Activated CD8-positive, alpha-beta T cell treated with anti-CD3 and anti-CD28 coated beads for 36 hours (primary cell): ENCODE measurements at regions not wholly inside any gene's neighbourhood (a gene's known extent, or its start where the extent isn't known, plus 50 kb on each side); places are given as distances from the start of the nearest gene placed in this dataset.

ENCODE experiments used
- ATAC-seq: fragments of 200-7000 bp; cut with Tn5 transposase; one replicate; pipeline ENCODE4 v1.10.0; 2021; ENCODE audit warnings: mild to moderate bottlenecking, moderate library complexity
- CTCF ChIA-PET: fragments of 350-600 bp; sonication (Branson Sonifier 250); formaldehyde crosslinking; loops from one replicate; lab custom pipeline; 2021; ENCODE audit warnings: antibody characterized with exemption; lab: Charles Lee
- POLR2A ChIA-PET: fragments of 350-600 bp; sonication (Branson Sonifier 250); formaldehyde crosslinking; loops from one replicate; lab custom pipeline; 2021; ENCODE audit warnings: antibody characterized with exemption; lab: Charles Lee
- DNase-seq: peaks from one replicate; pipeline ENCODE4 v3.0.0-alpha.2; 2020
- H3K27ac Mint-ChIP-seq: one replicate; pipeline ENCODE4 v1.8.0; 2021; ENCODE audit warnings: mild to moderate bottlenecking, mixed read lengths
- H3K27me3 Mint-ChIP-seq: one replicate; pipeline ENCODE4 v1.8.0; 2021; ENCODE audit warnings: mixed read lengths
- H3K36me3 Mint-ChIP-seq: one replicate; pipeline ENCODE4 v1.8.0; 2021; ENCODE audit warnings: low read depth, mixed read lengths
- H3K4me1 Mint-ChIP-seq: one replicate; pipeline ENCODE4 v1.8.0; 2021; ENCODE audit warnings: low read depth, mixed read lengths
- H3K4me3 Mint-ChIP-seq: one replicate; pipeline ENCODE4 v1.8.0; 2021; ENCODE audit warnings: mild to moderate bottlenecking, moderate library complexity, mixed read lengths
- H3K9me3 Mint-ChIP-seq: one replicate; pipeline ENCODE4 v1.8.0; 2021; ENCODE audit warnings: mixed read lengths
- intact Hi-C: fragments of 100-400 bp; cut with micrococcal nuclease; formaldehyde crosslinking; loops from one replicate; pipeline ENCODE4 v1.10.0; 2022
- TF ChIP-seq, protein P1 (sequence below): fragments of 200-600 bp; IDR thresholded peaks from one replicate; pipeline ENCODE4 v1.8.0; 2022; ENCODE audit warnings: antibody characterized with exemption, mild to moderate bottlenecking

DNA sequence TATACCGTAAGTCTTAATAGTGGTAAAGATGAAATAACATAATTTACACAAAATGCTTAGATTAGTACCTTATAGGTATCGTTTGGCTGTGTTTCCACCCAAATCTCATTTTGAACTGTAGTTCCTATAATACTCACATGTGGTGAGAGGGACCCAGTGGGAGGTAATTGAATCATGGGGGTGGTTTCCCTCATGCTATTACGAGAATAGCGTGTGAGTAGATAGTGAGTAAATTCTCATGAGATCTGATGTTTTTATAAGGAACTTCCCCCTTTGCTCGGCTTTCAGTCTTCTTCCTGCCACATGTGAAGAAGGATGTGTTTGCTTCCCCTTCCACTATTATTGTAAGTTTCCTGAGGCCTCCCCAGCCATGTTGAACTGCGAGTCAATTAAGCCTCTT lies 426.3 kb upstream of the POT1 start:
- DNase-seq (no peak), ATAC-seq (no peak)
- Mint-ChIP-seq H3K27me3 (no peaks in the 10 kb centered on the region), H3K4me1 (no peaks in the 10 kb centered on the region), H3K36me3 (no peaks in the 10 kb centered on the region), H3K9me3 (no peaks in the 10 kb centered on the region), H3K4me3 (no peak overlapping the region), H3K27ac (no peak overlapping the region)
- intact Hi-C loops = no loop called here
- TF ChIP-seq, protein P1, sequence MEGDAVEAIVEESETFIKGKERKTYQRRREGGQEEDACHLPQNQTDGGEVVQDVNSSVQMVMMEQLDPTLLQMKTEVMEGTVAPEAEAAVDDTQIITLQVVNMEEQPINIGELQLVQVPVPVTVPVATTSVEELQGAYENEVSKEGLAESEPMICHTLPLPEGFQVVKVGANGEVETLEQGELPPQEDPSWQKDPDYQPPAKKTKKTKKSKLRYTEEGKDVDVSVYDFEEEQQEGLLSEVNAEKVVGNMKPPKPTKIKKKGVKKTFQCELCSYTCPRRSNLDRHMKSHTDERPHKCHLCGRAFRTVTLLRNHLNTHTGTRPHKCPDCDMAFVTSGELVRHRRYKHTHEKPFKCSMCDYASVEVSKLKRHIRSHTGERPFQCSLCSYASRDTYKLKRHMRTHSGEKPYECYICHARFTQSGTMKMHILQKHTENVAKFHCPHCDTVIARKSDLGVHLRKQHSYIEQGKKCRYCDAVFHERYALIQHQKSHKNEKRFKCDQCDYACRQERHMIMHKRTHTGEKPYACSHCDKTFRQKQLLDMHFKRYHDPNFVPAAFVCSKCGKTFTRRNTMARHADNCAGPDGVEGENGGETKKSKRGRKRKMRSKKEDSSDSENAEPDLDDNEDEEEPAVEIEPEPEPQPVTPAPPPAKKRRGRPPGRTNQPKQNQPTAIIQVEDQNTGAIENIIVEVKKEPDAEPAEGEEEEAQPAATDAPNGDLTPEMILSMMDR = no peak
- ChIA-PET CTCF (no interaction called here), POLR2A (no interaction called here)

DNA sequence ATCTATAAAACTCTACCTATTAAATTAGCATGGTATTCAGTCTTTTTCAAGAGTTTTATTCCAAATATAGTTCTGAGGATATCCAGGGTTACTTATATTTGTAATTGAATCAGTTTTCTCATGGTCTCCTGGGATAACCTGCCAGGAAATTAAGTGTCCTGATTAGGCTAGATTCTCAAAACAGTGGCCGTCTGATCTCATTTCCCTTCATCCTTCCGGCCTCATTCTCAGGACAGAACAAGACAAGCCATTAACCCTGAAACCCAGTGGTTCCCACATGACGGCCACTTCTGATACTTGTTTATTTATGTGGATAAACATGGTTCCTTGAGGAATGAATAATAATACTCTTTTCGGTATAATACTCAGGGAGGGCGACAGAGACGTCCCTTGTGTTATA lies 417.6 kb upstream of the POT1 start:
- Mint-ChIP-seq H3K27me3 (no peaks in the 10 kb centered on the region), H3K27ac (no peak overlapping the region), H3K4me3 (no peak overlapping the region), H3K9me3 (peaks cover 1% of the 10 kb centered on the region), H3K4me1 (no peaks in the 10 kb centered on the region), H3K36me3 (no peaks in the 10 kb centered on the region)
- intact Hi-C loops = no loop called here
- ATAC-seq (no peak), DNase-seq (no peak)
- TF ChIP-seq, protein P1 = no peak
- ChIA-PET CTCF (no interaction called here), POLR2A (no interaction called here)

DNA sequence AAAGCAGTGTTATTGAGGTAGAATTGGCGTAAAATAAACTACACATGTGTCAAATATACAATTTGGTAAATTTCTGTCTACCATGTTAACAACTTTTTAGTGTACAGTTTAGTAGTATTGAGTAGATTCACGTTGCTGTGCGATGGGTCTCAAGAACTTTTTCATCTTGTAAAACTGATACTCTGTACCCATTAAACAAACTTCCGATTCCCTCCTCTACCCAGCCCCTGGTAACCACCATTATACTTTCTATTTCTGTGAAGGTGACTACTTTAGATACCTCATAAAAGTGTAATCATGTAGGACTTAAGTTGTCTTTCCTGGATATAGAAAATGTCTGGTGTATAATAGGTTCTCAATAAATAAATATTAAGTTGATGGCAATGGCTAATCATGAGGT lies 408.5 kb upstream of the POT1 start:
- no peaks in the 10 kb centered on the region for H3K27me3 Mint-ChIP-seq
- intact Hi-C loops = no loop called here
- ChIA-PET CTCF (no interaction called here), POLR2A (no interaction called here)
- H3K4me1 Mint-ChIP-seq = no peaks in the 10 kb centered on the region
- no peak overlapping the region for H3K4me3 Mint-ChIP-seq
- DNase-seq (no peak), ATAC-seq (no peak)
- TF ChIP-seq, protein P1 = no peak
- H3K36me3 Mint-ChIP-seq = no peaks in the 10 kb centered on the region
- peaks cover 6% of the 10 kb centered on the region for H3K9me3 Mint-ChIP-seq
- H3K27ac Mint-ChIP-seq = no peak overlapping the region

DNA sequence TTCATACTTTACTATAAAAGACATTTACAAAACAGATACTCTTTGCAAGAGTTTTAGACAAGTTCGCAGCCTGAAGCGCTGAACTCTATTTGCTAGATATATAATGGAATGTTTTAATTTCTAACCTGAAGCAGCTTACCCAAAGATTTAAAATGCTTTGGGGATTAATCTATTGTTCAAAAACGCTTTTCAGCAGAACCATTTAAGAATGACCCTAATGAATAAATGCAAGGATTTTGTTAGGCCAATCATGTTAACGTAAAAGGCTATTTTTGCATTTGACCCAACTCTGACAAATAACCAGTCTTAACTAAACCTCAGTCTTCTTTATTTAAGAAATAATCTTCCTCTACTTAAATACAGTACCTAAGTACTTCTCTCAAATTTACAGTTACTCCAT lies 406.7 kb upstream of the POT1 start:
- intact Hi-C loops = no loop called here
- CTCF ChIA-PET = no interaction called here
- Mint-ChIP-seq H3K4me1 (no peaks in the 10 kb centered on the region), H3K36me3 (no peaks in the 10 kb centered on the region), H3K4me3 (no peak overlapping the region), H3K9me3 (peaks cover 8% of the 10 kb centered on the region), H3K27ac (no peak overlapping the region), H3K27me3 (no peaks in the 10 kb centered on the region)
- POLR2A ChIA-PET = no interaction called here
- TF ChIP-seq, protein P1 = no peak
- no peak for DNase-seq
- no peak for ATAC-seq

DNA sequence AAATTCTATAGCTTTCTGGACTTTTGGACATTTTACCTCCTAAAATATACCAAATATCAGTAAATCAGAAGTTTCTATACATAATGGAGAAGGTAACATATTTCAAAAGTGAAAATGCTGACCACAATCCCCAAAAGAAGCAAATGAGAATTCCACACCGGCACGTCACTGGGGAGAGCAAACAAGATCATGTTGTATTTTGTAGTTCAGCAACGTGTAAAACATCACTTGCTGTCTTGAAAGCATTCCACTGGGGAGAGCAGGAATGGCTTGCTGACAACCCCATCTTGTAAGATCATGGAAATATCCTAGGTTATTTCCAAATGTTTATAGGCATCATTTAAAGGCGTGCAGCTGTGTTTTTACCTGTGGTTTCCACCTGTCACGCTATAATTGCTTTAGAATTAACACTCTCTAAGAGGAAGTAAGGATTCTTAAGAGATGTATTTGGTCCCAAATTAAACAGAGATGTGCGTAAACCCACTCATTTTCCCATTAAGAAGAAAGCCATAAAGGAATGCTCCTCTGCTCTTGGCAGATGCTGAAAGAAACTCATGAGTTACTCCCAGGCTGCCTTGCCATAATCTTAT lies 397.1 kb upstream of the POT1 start:
- ATAC-seq = no peak
- no peak for DNase-seq
- no peaks in the 10 kb centered on the region for H3K36me3 Mint-ChIP-seq
- H3K9me3 Mint-ChIP-seq = peaks cover 8% of the 10 kb centered on the region
- no peak overlapping the region for H3K27ac Mint-ChIP-seq
- H3K4me3 Mint-ChIP-seq = no peak overlapping the region
- POLR2A ChIA-PET = no interaction called here
- no peaks in the 10 kb centered on the region for H3K4me1 Mint-ChIP-seq
- CTCF ChIA-PET = no interaction called here
- TF ChIP-seq, protein P1 = no peak
- H3K27me3 Mint-ChIP-seq = no peaks in the 10 kb centered on the region
- intact Hi-C loops = no loop called here
